ENCODE measurements at regions not wholly inside any gene's neighbourhood (a gene's known extent, or its start where the extent isn't known, plus 50 kb on each side); places are given as distances from the start of the nearest gene placed in this dataset.

DNA sequence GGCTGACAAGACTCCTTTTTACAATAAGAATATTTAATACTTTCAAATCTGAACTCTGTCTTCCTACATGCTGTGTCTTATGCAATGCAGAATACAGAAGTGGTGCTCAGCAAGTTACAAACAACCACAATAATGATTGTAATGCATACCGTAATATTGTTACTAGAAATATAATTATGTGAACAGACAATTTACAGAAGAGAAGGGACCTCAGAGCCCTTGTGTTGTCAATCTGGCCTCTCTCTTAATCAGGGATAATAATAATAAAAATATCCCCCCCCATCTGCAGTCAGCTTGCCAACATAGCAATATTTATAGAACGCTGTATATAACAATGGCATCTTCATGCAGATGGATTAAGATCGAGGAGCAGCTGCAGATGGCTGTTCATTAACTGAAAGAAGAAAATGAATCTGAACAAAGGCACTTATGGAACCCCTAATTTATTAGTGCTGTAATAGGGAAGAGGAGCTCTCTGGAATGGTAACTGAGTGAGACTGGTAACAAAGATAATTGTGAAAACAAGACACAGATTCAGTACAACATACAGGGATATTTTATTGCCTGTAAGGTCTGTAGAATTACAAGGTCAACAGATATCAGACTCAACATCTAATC, 106.3 kb downstream of the TMEM26 start:
- TF ChIP-seq, protein P1, sequence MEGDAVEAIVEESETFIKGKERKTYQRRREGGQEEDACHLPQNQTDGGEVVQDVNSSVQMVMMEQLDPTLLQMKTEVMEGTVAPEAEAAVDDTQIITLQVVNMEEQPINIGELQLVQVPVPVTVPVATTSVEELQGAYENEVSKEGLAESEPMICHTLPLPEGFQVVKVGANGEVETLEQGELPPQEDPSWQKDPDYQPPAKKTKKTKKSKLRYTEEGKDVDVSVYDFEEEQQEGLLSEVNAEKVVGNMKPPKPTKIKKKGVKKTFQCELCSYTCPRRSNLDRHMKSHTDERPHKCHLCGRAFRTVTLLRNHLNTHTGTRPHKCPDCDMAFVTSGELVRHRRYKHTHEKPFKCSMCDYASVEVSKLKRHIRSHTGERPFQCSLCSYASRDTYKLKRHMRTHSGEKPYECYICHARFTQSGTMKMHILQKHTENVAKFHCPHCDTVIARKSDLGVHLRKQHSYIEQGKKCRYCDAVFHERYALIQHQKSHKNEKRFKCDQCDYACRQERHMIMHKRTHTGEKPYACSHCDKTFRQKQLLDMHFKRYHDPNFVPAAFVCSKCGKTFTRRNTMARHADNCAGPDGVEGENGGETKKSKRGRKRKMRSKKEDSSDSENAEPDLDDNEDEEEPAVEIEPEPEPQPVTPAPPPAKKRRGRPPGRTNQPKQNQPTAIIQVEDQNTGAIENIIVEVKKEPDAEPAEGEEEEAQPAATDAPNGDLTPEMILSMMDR (IDR thresholded peaks at IDR 0.05; ENCODE audit: poor library complexity): no peak
- no peak for TF ChIP-seq EZH2 (IDR thresholded peaks at IDR 0.05; ENCODE audit: borderline replicate concordance)
